GM18907 (cell line): ENCODE measurements at regions not wholly inside any gene's neighbourhood (a gene's known extent, or its start where the extent isn't known, plus 50 kb on each side); places are given as distances from the start of the nearest gene placed in this dataset.
"Not testable (repeated sequence)": the region's sequence is repeated elsewhere in the genome, so short reads cannot be mapped to it uniquely, and the experiment has no call there.

ENCODE experiments used
- ATAC-seq: cut with Tn5 transposase; IDR thresholded peaks from one replicate; pipeline ENCODE4 v1.9.1; 2021; ENCODE audit warnings: mild to moderate bottlenecking, moderate library complexity; ENCODE audit not compliant: unreplicated experiment

DNA sequence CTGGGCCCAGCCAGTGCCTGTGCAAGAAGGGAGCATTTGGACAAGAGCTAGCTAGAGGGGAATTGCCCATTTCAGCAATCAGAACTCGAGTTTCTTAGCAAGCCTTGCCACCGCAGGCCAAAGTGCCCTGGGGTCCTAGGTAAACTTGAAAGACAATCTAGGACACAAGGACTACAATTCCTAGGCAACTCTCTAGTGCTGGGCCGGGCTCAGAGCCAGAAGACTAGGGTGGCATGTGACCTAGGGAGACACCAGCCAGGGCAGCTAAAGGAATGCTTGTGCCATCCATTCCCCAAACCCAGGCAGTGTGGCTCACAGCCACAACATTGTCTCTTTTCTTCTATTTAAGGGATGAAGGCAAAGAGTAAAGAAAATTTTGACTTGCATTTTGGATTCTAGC lies 205.0 kb downstream of the BMP4 start:
- no peak for ATAC-seq

- peak; percentile 62 for ATAC-seq
These were observed 207.9 kb downstream of the BMP4 start for GRCh38 chr14:53748691-53749090.

GRCh38 chr14:53744857-53745256 lies 211.8 kb downstream of the BMP4 start:
- no peak for ATAC-seq

GRCh38 chr14:53743371-53743770 lies 213.3 kb downstream of the BMP4 start:
- ATAC-seq, result no peak

DNA sequence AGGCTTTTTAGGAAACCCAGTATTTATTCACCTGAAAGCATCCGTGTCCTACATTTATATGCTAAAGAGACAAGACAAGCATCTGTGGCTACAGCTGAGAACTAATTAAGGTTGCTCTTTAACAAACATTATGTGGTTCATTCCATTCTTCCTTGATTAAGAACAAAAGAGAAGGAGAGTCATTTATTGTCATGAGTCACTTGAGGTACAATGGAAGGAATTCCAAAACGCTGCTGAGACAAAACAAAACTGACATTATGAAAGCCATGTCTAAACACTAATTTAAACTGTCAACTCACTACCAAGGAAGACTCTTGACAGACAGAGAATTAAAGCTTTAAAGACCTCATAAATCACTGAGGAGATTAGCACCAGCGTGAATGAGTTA lies 214.4 kb downstream of the BMP4 start:
- ATAC-seq, result no peak

GRCh38 chr14:53741479-53742232 lies 215.0 kb downstream of the BMP4 start:
- no peak for ATAC-seq

DNA sequence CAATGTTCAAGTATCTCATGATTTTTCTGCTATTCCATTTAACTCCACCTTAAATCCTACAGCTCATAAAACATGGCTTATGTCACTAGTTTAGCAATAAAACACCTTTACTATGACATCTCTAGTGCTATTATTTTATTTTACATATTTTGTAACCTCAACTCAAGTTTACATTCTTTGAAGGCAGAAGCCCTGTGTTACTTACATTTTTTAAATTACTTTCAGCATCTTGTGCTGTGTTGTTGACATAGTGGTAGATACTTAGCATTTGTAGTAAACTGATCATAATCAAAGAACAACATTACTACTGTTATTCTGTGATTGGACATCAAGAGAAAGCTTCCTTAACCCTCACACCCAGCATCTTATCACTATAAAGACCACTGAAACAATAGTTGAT lies 216.1 kb downstream of the BMP4 start:
- no peak for ATAC-seq

GRCh38 chr14:53735916-53736315 lies 220.7 kb downstream of the BMP4 start:
- ATAC-seq, result no peak

- ATAC-seq, result no peak
These were observed 233.4 kb downstream of the BMP4 start for GRCh38 chr14:53723221-53723620.

DNA sequence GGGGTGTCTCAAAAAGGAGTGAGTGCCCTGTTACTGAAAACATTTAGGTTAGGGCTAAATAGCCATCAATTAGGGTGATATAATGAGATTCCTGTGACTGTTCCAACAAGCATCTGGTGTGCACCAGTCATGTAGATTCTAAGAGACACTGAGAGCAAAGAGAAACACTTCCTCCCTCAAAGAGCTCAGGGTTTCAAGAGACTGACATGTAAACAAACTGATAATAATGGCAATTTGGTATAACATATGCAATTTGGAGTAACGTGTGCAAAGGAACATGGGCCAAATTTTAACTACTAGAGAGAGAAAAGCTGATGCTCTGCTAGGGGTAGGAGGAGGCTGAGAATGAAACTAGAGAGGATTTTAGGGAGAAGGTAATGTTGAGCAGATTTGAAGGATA lies 237.1 kb downstream of the BMP4 start:
- ATAC-seq, result no peak

GRCh38 chr14:53716578-53716977 lies 240.0 kb downstream of the BMP4 start:
- no peak for ATAC-seq

- ATAC-seq, result no peak
These were observed 241.4 kb downstream of the BMP4 start for GRCh38 chr14:53715193-53715721.

GRCh38 chr14:53714495-53715192 lies 242.0 kb downstream of the BMP4 start:
- ATAC-seq, result no peak

GRCh38 chr14:53712901-53713300 lies 243.7 kb downstream of the BMP4 start:
- not testable (repeated sequence) for ATAC-seq

DNA sequence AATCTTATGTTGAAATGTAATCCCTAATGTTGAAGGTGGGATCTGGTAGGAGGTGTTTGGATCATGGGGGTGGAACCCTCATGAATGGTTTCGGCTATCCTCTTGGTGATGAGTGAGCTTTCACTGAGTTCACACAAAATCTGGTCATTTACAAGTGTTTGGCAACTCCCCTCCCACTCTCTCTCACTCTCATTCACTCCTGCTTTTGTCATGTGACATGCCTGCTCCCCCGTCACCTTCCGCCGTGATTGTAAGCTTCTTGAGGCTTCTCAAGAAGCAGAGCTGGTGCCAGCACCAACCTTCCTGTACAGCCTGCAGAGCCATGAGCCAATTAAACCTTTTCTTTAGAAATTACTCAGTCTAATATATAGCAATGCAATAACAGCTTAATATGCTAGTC lies 245.4 kb downstream of the BMP4 start:
- ATAC-seq, result no peak

- ATAC-seq, result no peak
These were observed 246.0 kb downstream of the BMP4 start for GRCh38 chr14:53710615-53711014.

DNA sequence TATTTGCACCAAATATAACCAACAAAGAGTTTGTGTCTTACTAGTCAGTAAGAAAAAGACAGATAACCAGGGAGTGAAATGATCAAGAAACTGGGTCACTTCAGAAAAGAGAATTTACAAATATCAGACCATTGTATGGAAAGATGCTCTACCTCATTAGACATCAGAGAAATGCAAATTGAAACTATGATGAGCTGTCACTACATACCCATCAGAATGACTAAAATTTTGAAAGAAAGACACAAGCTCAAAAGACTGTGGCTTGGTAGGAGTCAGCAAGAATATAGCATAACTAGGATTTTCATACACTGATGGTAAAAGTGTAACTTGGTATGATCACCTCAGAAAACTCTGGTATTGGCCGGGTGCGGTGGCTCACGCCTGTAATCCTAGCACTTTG lies 247.2 kb downstream of the BMP4 start:
- no peak for ATAC-seq

- ATAC-seq, result no peak
These were observed 253.2 kb downstream of the BMP4 start for GRCh38 chr14:53703457-53703856.

GRCh38 chr14:53701108-53701875 lies 255.3 kb downstream of the BMP4 start:
- no peak for ATAC-seq

GRCh38 chr14:53696217-53696965 lies 260.2 kb downstream of the BMP4 start:
- ATAC-seq, result no peak

- no peak for ATAC-seq
These were observed 260.9 kb downstream of the BMP4 start for GRCh38 chr14:53695692-53696214.
